ENCODE measurements at regions not wholly inside any gene's neighbourhood (a gene's known extent, or its start where the extent isn't known, plus 50 kb on each side); places are given as distances from the start of the nearest gene placed in this dataset.

- no peak overlapping the region for H3K4me2 ChIP-seq (ENCODE audit: control insufficient read depth, extremely low read depth, insufficient read depth, low read depth, low read length)
- H3K27ac ChIP-seq (ENCODE audit: control insufficient read depth, insufficient read depth, low read length), result no peak overlapping the region
- TF ChIP-seq CTCF (optimal IDR thresholded peaks at IDR 0.05 in 1 of 3, IDR thresholded peaks at IDR 0.05 in 1 of 3, conservative IDR thresholded peaks at IDR 0.05 in 1 of 3; ENCODE audit: extremely low read depth in 1 of 3, insufficient read depth in 2 of 3, low read length in 3 of 3), result no peak
- no peak for TF ChIP-seq EZH2 (IDR thresholded peaks at IDR 0.05; ENCODE audit: low read length)
- H3K9ac ChIP-seq (ENCODE audit: control insufficient read depth, extremely low read depth, insufficient read depth, low read length), result no peak overlapping the region
- H3K79me2 ChIP-seq (ENCODE audit: control insufficient read depth, insufficient read depth, low read length), result no peaks in the 10 kb centered on the region
- no peaks in the 10 kb centered on the region for H3K9me1 ChIP-seq (ENCODE audit: control insufficient read depth, extremely low read depth, insufficient read depth, low read length)
- dilution Hi-C loops (cut with MboI; ENCODE audit: extremely low pct_ligation_motif_present, low sequenced_read_pairs), result no loop called here
- FAIRE-seq, result no peak
- no peaks in the 10 kb centered on the region for H3K4me1 ChIP-seq (ENCODE audit: control insufficient read depth, extremely low read depth, insufficient read depth, low read length)
- no peak overlapping the region for H2AFZ ChIP-seq (ENCODE audit: control insufficient read depth, low read length)
- no peak overlapping the region for H3K4me3 ChIP-seq (ENCODE audit: control insufficient read depth in 2 of 3, extremely low read depth in 1 of 3, insufficient read depth in 2 of 3, low read depth in 1 of 3, low read length in 3 of 3)
- DNase-seq (ENCODE audit: low read depth, low spot score), result no peak
- H3K27me3 ChIP-seq (ENCODE audit: control insufficient read depth, extremely low read depth, insufficient read depth, low read length), result no peaks in the 10 kb centered on the region
- H4K20me1 ChIP-seq (ENCODE audit: control insufficient read depth, extremely low read depth, insufficient read depth, low read length), result no peaks in the 10 kb centered on the region
- no peaks in the 10 kb centered on the region for H3K9me3 ChIP-seq (ENCODE audit: control insufficient read depth, low read depth, low read length)
- H3K36me3 ChIP-seq (ENCODE audit: control insufficient read depth in 2 of 2, extremely low read depth in 1 of 2, insufficient read depth in 2 of 2, low read length in 2 of 2), result no peaks in the 10 kb centered on the region
Measured at GRCh38 chr12:28618772-28619171, 428.5 kb downstream of the CCDC91 start.

- Histone ChIP-seq H3K9ac (ENCODE audit: control insufficient read depth, extremely low read depth, insufficient read depth, low read length) (no peak overlapping the region), H2AFZ (ENCODE audit: control insufficient read depth, low read length) (no peak overlapping the region), H3K27me3 (ENCODE audit: control insufficient read depth, extremely low read depth, insufficient read depth, low read length) (no peaks in the 10 kb centered on the region), H3K36me3 (ENCODE audit: control insufficient read depth in 2 of 2, extremely low read depth in 1 of 2, insufficient read depth in 2 of 2, low read length in 2 of 2) (no peaks in the 10 kb centered on the region), H3K4me2 (ENCODE audit: control insufficient read depth, extremely low read depth, insufficient read depth, low read depth, low read length) (no peak overlapping the region), H3K27ac (ENCODE audit: control insufficient read depth, insufficient read depth, low read length) (no peak overlapping the region), H3K4me1 (ENCODE audit: control insufficient read depth, extremely low read depth, insufficient read depth, low read length) (no peaks in the 10 kb centered on the region), H3K9me3 (ENCODE audit: control insufficient read depth, low read depth, low read length) (no peaks in the 10 kb centered on the region), H4K20me1 (ENCODE audit: control insufficient read depth, extremely low read depth, insufficient read depth, low read length) (no peaks in the 10 kb centered on the region), H3K79me2 (ENCODE audit: control insufficient read depth, insufficient read depth, low read length) (no peaks in the 10 kb centered on the region), H3K9me1 (ENCODE audit: control insufficient read depth, extremely low read depth, insufficient read depth, low read length) (no peaks in the 10 kb centered on the region), H3K4me3 (ENCODE audit: control insufficient read depth in 2 of 3, extremely low read depth in 1 of 3, insufficient read depth in 2 of 3, low read depth in 1 of 3, low read length in 3 of 3) (no peak overlapping the region)
- DNase-seq (ENCODE audit: low read depth, low spot score) (no peak), FAIRE-seq (no peak)
- dilution Hi-C loops (cut with MboI; ENCODE audit: extremely low pct_ligation_motif_present, low sequenced_read_pairs), result no loop called here
- TF ChIP-seq CTCF (optimal IDR thresholded peaks at IDR 0.05 in 1 of 3, IDR thresholded peaks at IDR 0.05 in 1 of 3, conservative IDR thresholded peaks at IDR 0.05 in 1 of 3; ENCODE audit: extremely low read depth in 1 of 3, insufficient read depth in 2 of 3, low read length in 3 of 3) (no peak), EZH2 (IDR thresholded peaks at IDR 0.05; ENCODE audit: low read length) (no peak)
Measured at GRCh38 chr12:28620281-28620680, 430.0 kb downstream of the CCDC91 start.

All from keratinocyte (primary cell).